ENCODE measurements at regions not wholly inside any gene's neighbourhood (a gene's known extent, or its start where the extent isn't known, plus 50 kb on each side); places are given as distances from the start of the nearest gene placed in this dataset.
A peak's percentile ranks its signal among the peaks of the same experiment; 100 is the strongest.

GRCh38 chr2:31813016-31813415 is 197.8 kb downstream of the MEMO1 start:
- H3K4me2 ChIP-seq (ENCODE audit: low read length) = no peak overlapping the region
- no peaks in the 10 kb centered on the region for H4K20me1 ChIP-seq (ENCODE audit: control insufficient read depth, insufficient read depth, low read depth, low read length)
- no peaks in the 10 kb centered on the region for H3K79me2 ChIP-seq (ENCODE audit: control insufficient read depth, low read length)
- no peaks in the 10 kb centered on the region for H3K36me3 ChIP-seq (ENCODE audit: control insufficient read depth, low read length)
- H3K27me3 ChIP-seq (ENCODE audit: control insufficient read depth, low read length) = no peaks in the 10 kb centered on the region
- no peaks in the 10 kb centered on the region for H3K9me2 ChIP-seq (replicated peaks; ENCODE audit: control insufficient read depth, low read length)
- no peaks in the 10 kb centered on the region for H3K9me3 ChIP-seq (ENCODE audit: control insufficient read depth, insufficient read depth, low read length)
- H3K27ac ChIP-seq (ENCODE audit: low read depth, low read length) = no peak overlapping the region
- no peak for TF ChIP-seq EZH2phosphoT487 (IDR thresholded peaks at IDR 0.05; ENCODE audit: borderline replicate concordance, low read length)
- no peak for TF ChIP-seq CTCF (IDR thresholded peaks at IDR 0.05; ENCODE audit: low read depth, low read length, poor library complexity, severe bottlenecking)
- H3K4me1 ChIP-seq (ENCODE audit: control insufficient read depth, low read length) = peaks cover 10% of the 10 kb centered on the region
- H3F3A ChIP-seq (ENCODE audit: control insufficient read depth, insufficient read depth) = no peaks in the 10 kb centered on the region
- no peak overlapping the region for H3K4me3 ChIP-seq (ENCODE audit: low read length)

GRCh38 chr2:31812051-31812798 is 198.6 kb downstream of the MEMO1 start:
- no peaks in the 10 kb centered on the region for H4K20me1 ChIP-seq (ENCODE audit: control insufficient read depth, insufficient read depth, low read depth, low read length)
- H3K9me2 ChIP-seq (replicated peaks; ENCODE audit: control insufficient read depth, low read length) = no peaks in the 10 kb centered on the region
- H3K9me3 ChIP-seq (ENCODE audit: control insufficient read depth, insufficient read depth, low read length) = no peaks in the 10 kb centered on the region
- no peak for TF ChIP-seq CTCF (IDR thresholded peaks at IDR 0.05; ENCODE audit: low read depth, low read length, poor library complexity, severe bottlenecking)
- TF ChIP-seq EZH2phosphoT487 (IDR thresholded peaks at IDR 0.05; ENCODE audit: borderline replicate concordance, low read length) = no peak
- no peak overlapping the region for H3K27ac ChIP-seq (ENCODE audit: low read depth, low read length)
- no peaks in the 10 kb centered on the region for H3K79me2 ChIP-seq (ENCODE audit: control insufficient read depth, low read length)
- H3K4me1 ChIP-seq (ENCODE audit: control insufficient read depth, low read length) = peaks cover 10% of the 10 kb centered on the region
- H3K4me2 ChIP-seq (ENCODE audit: low read length) = peak overlapping the region; percentile 27
- no peak overlapping the region for H3K4me3 ChIP-seq (ENCODE audit: low read length)
- no peaks in the 10 kb centered on the region for H3K27me3 ChIP-seq (ENCODE audit: control insufficient read depth, low read length)
- no peaks in the 10 kb centered on the region for H3K36me3 ChIP-seq (ENCODE audit: control insufficient read depth, low read length)
- no peaks in the 10 kb centered on the region for H3F3A ChIP-seq (ENCODE audit: control insufficient read depth, insufficient read depth)

GRCh38 chr2:31811482-31811881 is 199.3 kb downstream of the MEMO1 start:
- Histone ChIP-seq H3K4me1 (ENCODE audit: control insufficient read depth, low read length) (peaks cover 10% of the 10 kb centered on the region), H3K27ac (ENCODE audit: low read depth, low read length) (no peak overlapping the region), H3K4me3 (ENCODE audit: low read length) (no peak overlapping the region), H3K36me3 (ENCODE audit: control insufficient read depth, low read length) (no peaks in the 10 kb centered on the region), H3K27me3 (ENCODE audit: control insufficient read depth, low read length) (no peaks in the 10 kb centered on the region), H3K9me3 (ENCODE audit: control insufficient read depth, insufficient read depth, low read length) (no peaks in the 10 kb centered on the region), H3F3A (ENCODE audit: control insufficient read depth, insufficient read depth) (no peaks in the 10 kb centered on the region), H3K9me2 (replicated peaks; ENCODE audit: control insufficient read depth, low read length) (no peaks in the 10 kb centered on the region), H3K79me2 (ENCODE audit: control insufficient read depth, low read length) (no peaks in the 10 kb centered on the region), H4K20me1 (ENCODE audit: control insufficient read depth, insufficient read depth, low read depth, low read length) (no peaks in the 10 kb centered on the region), H3K4me2 (ENCODE audit: low read length) (peak overlapping the region; percentile 27; the same call in 1 of the 2 replicates)
- TF ChIP-seq EZH2phosphoT487 (IDR thresholded peaks at IDR 0.05; ENCODE audit: borderline replicate concordance, low read length) = no peak
- no peak for TF ChIP-seq CTCF (IDR thresholded peaks at IDR 0.05; ENCODE audit: low read depth, low read length, poor library complexity, severe bottlenecking)
